Fibroblast of villous mesenchyme (primary cell): ENCODE measurements at regions not wholly inside any gene's neighbourhood (a gene's known extent, or its start where the extent isn't known, plus 50 kb on each side); places are given as distances from the start of the nearest gene placed in this dataset.
A peak's percentile ranks its signal among the peaks of the same experiment; 100 is the strongest.

Experiments used
- DNase-seq: peaks from one replicate; pipeline ENCODE4 v3.0.0-alpha.2; 2010; ENCODE audit warnings: low read depth
- H3K4me3 ChIP-seq: 2 replicates; pipeline ENCODE4 v1.5.1; 2011; ENCODE audit warnings: low read depth, mild to moderate bottlenecking, low read length
- CTCF ChIP-seq: IDR thresholded peaks from 2 replicates; pipeline ENCODE4 v1.5.1; 2012; ENCODE audit warnings: low read depth, mild to moderate bottlenecking, low read length; ENCODE audit not compliant: insufficient read depth

- DNase-seq = no peak
- H3K4me3 ChIP-seq = no peak overlapping the region
- TF ChIP-seq CTCF = no peak
Measured at GRCh38 chr2:8477552-8478470, 204.0 kb upstream of the ID2 start.

GRCh38 chr2:8478471-8478793, 203.4 kb upstream of the ID2 start:
- H3K4me3 ChIP-seq = no peak overlapping the region
- no peak for TF ChIP-seq CTCF
- no peak for DNase-seq

GRCh38 chr2:8479298-8479697, 202.6 kb upstream of the ID2 start:
- no peak for TF ChIP-seq CTCF
- no peak overlapping the region for H3K4me3 ChIP-seq
- DNase-seq = peak; percentile 14

GRCh38 chr2:8480915-8481314, 200.9 kb upstream of the ID2 start:
- TF ChIP-seq CTCF = no peak
- DNase-seq = no peak
- no peak overlapping the region for H3K4me3 ChIP-seq

GRCh38 chr2:8481463-8482009, 200.3 kb upstream of the ID2 start:
- TF ChIP-seq CTCF = no peak
- DNase-seq = no peak
- H3K4me3 ChIP-seq = no peak overlapping the region

GRCh38 chr2:8482432-8482831, 199.4 kb upstream of the ID2 start:
- TF ChIP-seq CTCF = no peak
- DNase-seq = no peak
- no peak overlapping the region for H3K4me3 ChIP-seq
